ENCODE measurements at regions not wholly inside any gene's neighbourhood (a gene's known extent, or its start where the extent isn't known, plus 50 kb on each side); places are given as distances from the start of the nearest gene placed in this dataset.

- TF ChIP-seq CTCF (IDR thresholded peaks at IDR 0.05) (no peak), POLR2A (IDR thresholded peaks at IDR 0.05) (no peak), EP300 (IDR thresholded peaks at IDR 0.05) (no peak)
Measured at GRCh38 chr3:177553012-177553411, 355.7 kb upstream of the TBL1XR1 start.
